Astrocyte (in vitro differentiated cells and primary cell): ENCODE measurements at regions not wholly inside any gene's neighbourhood (a gene's known extent, or its start where the extent isn't known, plus 50 kb on each side); places are given as distances from the start of the nearest gene placed in this dataset.

Source experiments
- DNase-seq: peaks from one replicate; pipeline ENCODE4 v3.0.0-alpha.2; 2010; ENCODE audit warnings: low read depth
- FAIRE-seq: peaks from 2 replicates; lab custom pipeline; 2011; peaks lifted over from hg19 to GRCh38; lab: Jason Lieb, UNC
- H2AFZ ChIP-seq: 2 replicates; pipeline ENCODE4 v1.6.0; 2012; ENCODE audit warnings: low read depth, low read length, inconsistent platforms
- H3K27ac ChIP-seq: 2 replicates; pipeline ENCODE4 v1.5.1; 2011; ENCODE audit warnings: low read depth, low read length, inconsistent platforms
- H3K27me3 ChIP-seq: 2 replicates; pipeline ENCODE4 v1.6.0; 2011; ENCODE audit warnings: low read length, inconsistent platforms; ENCODE audit not compliant: insufficient read depth
- H3K36me3 ChIP-seq: 2 replicates; pipeline ENCODE4 v1.5.1; 2011; ENCODE audit warnings: low read length, inconsistent platforms; ENCODE audit not compliant: insufficient read depth
- H3K4me1 ChIP-seq: 2 replicates; pipeline ENCODE4 v1.5.1; 2011; ENCODE audit warnings: low read length, inconsistent platforms; ENCODE audit not compliant: insufficient read depth
- H3K4me2 ChIP-seq: 2 replicates; pipeline ENCODE4 v1.6.0; 2012; ENCODE audit warnings: low read length, inconsistent platforms
- H3K4me3 ChIP-seq: 2 replicates; pipeline ENCODE4 v1.5.1; 2011; ENCODE audit warnings: low read depth, mild to moderate bottlenecking, low read length, inconsistent platforms; ENCODE audit not compliant: insufficient read depth
- H3K79me2 ChIP-seq: 2 replicates; pipeline ENCODE4 v1.6.0; 2012; ENCODE audit warnings: mild to moderate bottlenecking, low read length, inconsistent platforms; ENCODE audit not compliant: insufficient read depth
- H3K9ac ChIP-seq: 2 replicates; pipeline ENCODE4 v1.6.0; 2012; ENCODE audit warnings: mild to moderate bottlenecking, low read length, inconsistent platforms
- H3K9me3 ChIP-seq: 2 replicates; pipeline ENCODE4 v1.5.1; 2012; ENCODE audit warnings: low read depth, mild to moderate bottlenecking, low read length, inconsistent platforms; ENCODE audit not compliant: insufficient read depth
- H4K20me1 ChIP-seq: 2 replicates; pipeline ENCODE4 v1.6.0; 2012; ENCODE audit warnings: low read length, inconsistent platforms; ENCODE audit not compliant: insufficient read depth
- H3K27ac Mint-ChIP-seq: one replicate; pipeline ENCODE4 v1.8.0; 2021; ENCODE audit warnings: mild to moderate bottlenecking, mixed read lengths; ENCODE audit not compliant: unreplicated experiment
- H3K27me3 Mint-ChIP-seq: one replicate; pipeline ENCODE4 v1.8.0; 2021; ENCODE audit warnings: low read depth, mixed read lengths; ENCODE audit not compliant: unreplicated experiment
- H3K36me3 Mint-ChIP-seq: one replicate; pipeline ENCODE4 v1.8.0; 2021; ENCODE audit warnings: low read depth, mixed read lengths; ENCODE audit not compliant: unreplicated experiment
- H3K4me1 Mint-ChIP-seq: one replicate; pipeline ENCODE4 v1.8.0; 2021; ENCODE audit warnings: low read depth, mixed read lengths; ENCODE audit not compliant: unreplicated experiment
- H3K4me3 Mint-ChIP-seq: one replicate; pipeline ENCODE4 v1.8.0; 2021; ENCODE audit warnings: mild to moderate bottlenecking, moderate library complexity, mixed read lengths; ENCODE audit not compliant: unreplicated experiment
- H3K9me3 Mint-ChIP-seq: one replicate; pipeline ENCODE4 v1.8.0; 2021; ENCODE audit warnings: mild to moderate bottlenecking, mixed read lengths; ENCODE audit not compliant: unreplicated experiment
- EZH2 ChIP-seq: IDR thresholded peaks from 2 replicates; pipeline ENCODE4 v1.6.1; 2012; ENCODE audit warnings: mild to moderate bottlenecking, low read length, inconsistent platforms; ENCODE audit not compliant: insufficient read depth
- TF ChIP-seq, protein P1 (sequence below): IDR thresholded peaks from 2 replicates; pipeline ENCODE4 v1.5.1; 2011; ENCODE audit warnings: low read depth, mild to moderate bottlenecking, inconsistent platforms, low read length, moderate library complexity; ENCODE audit not compliant: insufficient read depth

DNA sequence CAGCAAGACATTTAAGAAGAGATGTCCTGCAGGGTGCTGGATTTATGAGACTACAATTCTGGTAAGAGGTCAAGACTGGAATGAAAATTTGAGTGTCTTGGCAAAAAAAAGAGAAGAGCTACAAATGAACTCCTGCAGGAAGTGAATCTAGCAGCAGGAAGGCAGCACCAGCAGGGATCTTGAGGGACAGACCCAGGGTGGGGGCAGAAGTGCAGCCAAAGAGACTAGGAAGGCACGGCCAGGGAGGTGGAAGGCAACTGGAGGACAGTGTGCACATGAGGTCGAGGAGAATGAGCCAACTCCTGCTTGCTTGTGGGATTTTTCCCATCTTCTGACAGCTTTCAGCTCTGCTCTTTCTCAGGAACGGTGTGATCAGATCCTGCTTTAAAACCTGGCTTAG is 263.2 kb downstream of the BUD13 start:
- H3K9me3 ChIP-seq, result no peaks in the 10 kb centered on the region
- no peak overlapping the region for H3K27ac ChIP-seq
- no peak overlapping the region for H3K4me3 Mint-ChIP-seq
- no peaks in the 10 kb centered on the region for H3K79me2 ChIP-seq
- H3K4me1 ChIP-seq, result no peaks in the 10 kb centered on the region
- no peak overlapping the region for H3K4me2 ChIP-seq
- no peaks in the 10 kb centered on the region for H4K20me1 ChIP-seq
- H3K9ac ChIP-seq, result no peak overlapping the region
- peaks cover 13% of the 10 kb centered on the region for H3K27me3 ChIP-seq
- DNase-seq (no peak), FAIRE-seq (no peak)
- H3K4me3 ChIP-seq, result no peak overlapping the region
- peaks cover 5% of the 10 kb centered on the region for H3K4me1 Mint-ChIP-seq
- H3K27me3 Mint-ChIP-seq, result peaks cover 65% of the 10 kb centered on the region
- no peaks in the 10 kb centered on the region for H3K36me3 ChIP-seq
- TF ChIP-seq, protein P1, sequence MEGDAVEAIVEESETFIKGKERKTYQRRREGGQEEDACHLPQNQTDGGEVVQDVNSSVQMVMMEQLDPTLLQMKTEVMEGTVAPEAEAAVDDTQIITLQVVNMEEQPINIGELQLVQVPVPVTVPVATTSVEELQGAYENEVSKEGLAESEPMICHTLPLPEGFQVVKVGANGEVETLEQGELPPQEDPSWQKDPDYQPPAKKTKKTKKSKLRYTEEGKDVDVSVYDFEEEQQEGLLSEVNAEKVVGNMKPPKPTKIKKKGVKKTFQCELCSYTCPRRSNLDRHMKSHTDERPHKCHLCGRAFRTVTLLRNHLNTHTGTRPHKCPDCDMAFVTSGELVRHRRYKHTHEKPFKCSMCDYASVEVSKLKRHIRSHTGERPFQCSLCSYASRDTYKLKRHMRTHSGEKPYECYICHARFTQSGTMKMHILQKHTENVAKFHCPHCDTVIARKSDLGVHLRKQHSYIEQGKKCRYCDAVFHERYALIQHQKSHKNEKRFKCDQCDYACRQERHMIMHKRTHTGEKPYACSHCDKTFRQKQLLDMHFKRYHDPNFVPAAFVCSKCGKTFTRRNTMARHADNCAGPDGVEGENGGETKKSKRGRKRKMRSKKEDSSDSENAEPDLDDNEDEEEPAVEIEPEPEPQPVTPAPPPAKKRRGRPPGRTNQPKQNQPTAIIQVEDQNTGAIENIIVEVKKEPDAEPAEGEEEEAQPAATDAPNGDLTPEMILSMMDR, result no peak
- TF ChIP-seq EZH2, result no peak
- H3K27ac Mint-ChIP-seq, result no peak overlapping the region
- H3K36me3 Mint-ChIP-seq, result peaks cover 5% of the 10 kb centered on the region
- H2AFZ ChIP-seq, result no peak overlapping the region
- peaks cover 9% of the 10 kb centered on the region for H3K9me3 Mint-ChIP-seq

DNA sequence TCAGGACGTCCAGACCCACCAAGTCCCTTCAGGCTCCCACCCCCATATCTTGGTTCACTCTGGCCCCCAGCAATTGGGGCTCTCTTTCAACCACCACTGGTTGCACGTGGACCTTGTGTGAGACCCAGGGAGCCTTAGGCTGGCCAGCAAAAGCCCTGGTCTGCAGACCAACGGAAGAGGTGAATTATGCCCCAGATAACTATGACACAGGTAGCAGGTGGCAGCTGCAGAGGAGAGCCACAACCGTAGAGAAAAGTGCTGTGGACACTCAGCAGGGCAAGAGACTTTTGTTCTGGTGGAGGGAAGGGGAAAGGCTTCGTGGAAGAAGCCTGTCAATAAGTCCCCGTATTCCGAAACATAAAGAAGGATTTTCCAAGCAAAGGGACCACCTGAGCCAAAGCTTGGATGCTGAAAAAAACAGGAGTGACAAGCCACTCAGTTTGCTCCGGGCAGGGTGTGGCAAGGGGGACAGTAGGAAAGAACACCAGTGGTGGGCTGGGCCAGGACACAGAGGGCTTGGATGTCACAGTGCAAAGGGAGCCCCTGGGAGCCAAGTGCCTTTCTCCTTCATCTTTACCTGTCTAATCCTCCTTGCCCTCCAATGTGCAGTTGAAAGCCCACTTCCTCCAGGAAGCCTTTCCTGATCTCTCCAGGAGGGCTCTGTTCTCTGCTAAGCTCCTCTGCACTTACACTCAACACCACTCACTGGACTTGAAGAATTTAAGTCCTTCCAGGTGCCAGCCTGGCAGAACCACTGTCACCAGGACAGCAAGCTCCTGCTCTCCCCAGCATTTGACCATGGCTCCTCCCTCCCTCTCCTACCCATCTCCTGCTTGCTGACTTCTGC is 264.7 kb downstream of the BUD13 start:
- H3K27ac Mint-ChIP-seq, result no peak overlapping the region
- Histone ChIP-seq H3K9ac (no peak overlapping the region), H3K4me1 (no peaks in the 10 kb centered on the region), H3K79me2 (no peaks in the 10 kb centered on the region), H3K27ac (no peak overlapping the region), H3K4me3 (no peak overlapping the region), H3K27me3 (peaks cover 13% of the 10 kb centered on the region), H3K4me2 (no peak overlapping the region), H3K9me3 (no peaks in the 10 kb centered on the region), H2AFZ (no peak overlapping the region), H4K20me1 (no peaks in the 10 kb centered on the region), H3K36me3 (no peaks in the 10 kb centered on the region)
- peaks cover under 1% of the 10 kb centered on the region for H3K4me1 Mint-ChIP-seq
- H3K4me3 Mint-ChIP-seq, result no peak overlapping the region
- no peak for FAIRE-seq
- no peak for DNase-seq
- peaks cover 72% of the 10 kb centered on the region for H3K27me3 Mint-ChIP-seq
- no peak for TF ChIP-seq EZH2
- H3K36me3 Mint-ChIP-seq, result peaks cover 3% of the 10 kb centered on the region
- H3K9me3 Mint-ChIP-seq, result peaks cover 6% of the 10 kb centered on the region

DNA sequence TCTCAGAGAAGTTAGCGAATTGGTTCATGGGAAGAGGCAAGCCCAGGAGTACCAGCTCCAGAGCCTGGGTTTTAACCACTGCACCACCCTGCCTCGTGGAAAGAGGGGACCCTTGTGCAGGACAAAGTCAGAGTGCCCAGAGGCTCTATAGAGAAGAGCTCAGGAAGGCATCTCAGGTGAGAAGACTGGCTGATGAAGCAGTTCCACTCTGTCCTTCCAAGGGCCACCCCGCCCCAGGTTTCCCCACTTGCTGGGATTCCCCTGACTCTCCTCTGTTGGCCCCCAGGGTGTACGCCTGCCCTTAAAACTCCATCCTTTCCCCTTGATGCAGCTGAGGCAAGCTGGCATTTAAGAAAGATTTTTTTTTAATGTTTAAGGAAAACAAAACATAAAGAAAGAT is 265.8 kb downstream of the BUD13 start:
- Histone ChIP-seq H3K79me2 (no peaks in the 10 kb centered on the region), H3K9ac (no peak overlapping the region), H3K4me2 (no peak overlapping the region), H4K20me1 (no peaks in the 10 kb centered on the region), H3K27ac (no peak overlapping the region), H3K36me3 (no peaks in the 10 kb centered on the region), H3K4me1 (no peaks in the 10 kb centered on the region), H3K4me3 (no peak overlapping the region), H3K9me3 (no peaks in the 10 kb centered on the region), H3K27me3 (peaks cover 17% of the 10 kb centered on the region), H2AFZ (no peak overlapping the region)
- Mint-ChIP-seq H3K27ac (no peak overlapping the region), H3K36me3 (peaks cover 3% of the 10 kb centered on the region), H3K9me3 (peaks cover 6% of the 10 kb centered on the region), H3K27me3 (peaks cover 79% of the 10 kb centered on the region), H3K4me3 (no peak overlapping the region), H3K4me1 (no peaks in the 10 kb centered on the region)
- DNase-seq (no peak), FAIRE-seq (no peak)
- no peak for TF ChIP-seq EZH2
- TF ChIP-seq, protein P1, result no peak
